ENCODE measurements at regions not wholly inside any gene's neighbourhood (a gene's known extent, or its start where the extent isn't known, plus 50 kb on each side); places are given as distances from the start of the nearest gene placed in this dataset.

- BruUV-seq (replicated peaks), result no TSS peak
- TF ChIP-seq EZH2 (IDR thresholded peaks at IDR 0.05; ENCODE audit: borderline replicate concordance, low read depth, low read length, poor library complexity, severe bottlenecking) (no peak), CTCF (conservative IDR thresholded peaks at IDR 0.05; ENCODE audit: low read depth, low read length) (no peak)
- Histone ChIP-seq H3K36me3 (ENCODE audit: insufficient read depth, low read length, poor library complexity, severe bottlenecking) (no peaks in the 10 kb centered on the region), H3K4me1 (ENCODE audit: insufficient read depth, low read length, poor library complexity, severe bottlenecking) (no peaks in the 10 kb centered on the region), H3K9me3 (ENCODE audit: low read depth, low read length, poor library complexity, severe bottlenecking) (no peaks in the 10 kb centered on the region), H3K27ac (ENCODE audit: low read depth, low read length, poor library complexity, severe bottlenecking) (no peak overlapping the region), H3K4me3 (ENCODE audit: low read depth, low read length, poor library complexity, severe bottlenecking) (no peak overlapping the region), H3K27me3 (replicated peaks; ENCODE audit: insufficient read depth, low read depth, low read length, poor library complexity) (peaks cover 31% of the 10 kb centered on the region)
- ChIA-PET CTCF (no interaction called here), POLR2A (ENCODE audit: low non-redundant PET) (no interaction called here)
- DNase-seq (ENCODE audit: low spot score), result no peak
- intact Hi-C loops (cut with micrococcal nuclease; ENCODE audit: unreplicated experiment), result no loop called here
These were observed 307.5 kb upstream of the SHH start for GRCh38 chr7:156119771-156120170.

- H3K4me1 ChIP-seq (ENCODE audit: insufficient read depth, low read length, poor library complexity, severe bottlenecking), result no peaks in the 10 kb centered on the region
- TF ChIP-seq CTCF (conservative IDR thresholded peaks at IDR 0.05; ENCODE audit: low read depth, low read length), result no peak
- TF ChIP-seq EZH2 (IDR thresholded peaks at IDR 0.05; ENCODE audit: borderline replicate concordance, low read depth, low read length, poor library complexity, severe bottlenecking), result no peak
- BruUV-seq (replicated peaks), result no TSS peak
- no peaks in the 10 kb centered on the region for H3K9me3 ChIP-seq (ENCODE audit: low read depth, low read length, poor library complexity, severe bottlenecking)
- H3K4me3 ChIP-seq (ENCODE audit: low read depth, low read length, poor library complexity, severe bottlenecking), result no peak overlapping the region
- no peak for DNase-seq (ENCODE audit: low spot score)
- H3K36me3 ChIP-seq (ENCODE audit: insufficient read depth, low read length, poor library complexity, severe bottlenecking), result no peaks in the 10 kb centered on the region
- CTCF ChIA-PET, result no interaction called here
- POLR2A ChIA-PET (ENCODE audit: low non-redundant PET), result no interaction called here
- intact Hi-C loops (cut with micrococcal nuclease; ENCODE audit: unreplicated experiment), result no loop called here
- no peak overlapping the region for H3K27ac ChIP-seq (ENCODE audit: low read depth, low read length, poor library complexity, severe bottlenecking)
- H3K27me3 ChIP-seq (replicated peaks; ENCODE audit: insufficient read depth, low read depth, low read length, poor library complexity), result peaks cover 39% of the 10 kb centered on the region
These were observed 306.0 kb upstream of the SHH start for GRCh38 chr7:156118248-156118645.

DNA sequence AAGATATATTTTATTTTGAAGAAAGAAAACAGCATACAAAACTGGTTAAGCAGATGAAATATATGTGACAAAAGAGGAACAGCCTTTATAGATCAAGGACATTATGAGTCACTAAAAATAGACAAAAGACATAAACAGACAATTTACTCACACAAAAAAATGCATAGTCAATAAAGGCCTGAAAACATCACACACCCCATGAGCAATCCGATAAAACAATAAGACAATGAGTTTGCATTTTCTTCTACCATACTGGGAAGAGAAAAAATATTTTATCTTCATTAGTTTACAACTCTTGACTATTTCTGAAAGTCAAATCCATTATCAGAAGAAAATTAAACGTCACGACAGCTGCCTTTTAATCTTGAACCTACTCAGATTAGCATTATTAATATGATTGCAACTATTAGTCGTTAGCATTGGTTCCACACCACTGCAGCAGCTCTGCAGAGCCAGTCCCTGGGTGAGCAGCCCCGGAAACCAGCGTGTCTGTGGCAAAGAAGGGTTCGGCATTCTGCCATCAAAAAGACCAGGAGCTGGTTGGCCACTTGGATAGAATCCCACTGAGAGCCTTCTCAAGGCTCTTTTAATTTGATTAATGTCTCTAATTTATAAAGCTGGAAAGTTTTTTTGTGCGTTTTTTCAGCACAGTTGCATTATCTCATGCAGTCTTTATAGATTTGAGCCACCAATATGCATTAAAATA lies 305.4 kb upstream of the SHH start:
- no peaks in the 10 kb centered on the region for H3K36me3 ChIP-seq (ENCODE audit: insufficient read depth, low read length, poor library complexity, severe bottlenecking)
- no peak overlapping the region for H3K27ac ChIP-seq (ENCODE audit: low read depth, low read length, poor library complexity, severe bottlenecking)
- intact Hi-C loops (cut with micrococcal nuclease; ENCODE audit: unreplicated experiment), result no loop called here
- no peaks in the 10 kb centered on the region for H3K9me3 ChIP-seq (ENCODE audit: low read depth, low read length, poor library complexity, severe bottlenecking)
- ChIA-PET POLR2A (ENCODE audit: low non-redundant PET) (no interaction called here), CTCF (no interaction called here)
- BruUV-seq (replicated peaks), result no TSS peak
- H3K4me1 ChIP-seq (ENCODE audit: insufficient read depth, low read length, poor library complexity, severe bottlenecking), result no peaks in the 10 kb centered on the region
- peaks cover 42% of the 10 kb centered on the region for H3K27me3 ChIP-seq (replicated peaks; ENCODE audit: insufficient read depth, low read depth, low read length, poor library complexity)
- no peak overlapping the region for H3K4me3 ChIP-seq (ENCODE audit: low read depth, low read length, poor library complexity, severe bottlenecking)
- DNase-seq (ENCODE audit: low spot score), result no peak
- TF ChIP-seq EZH2 (IDR thresholded peaks at IDR 0.05; ENCODE audit: borderline replicate concordance, low read depth, low read length, poor library complexity, severe bottlenecking), result no peak
- no peak for TF ChIP-seq CTCF (conservative IDR thresholded peaks at IDR 0.05; ENCODE audit: low read depth, low read length)
